GM19324 (cell line): ENCODE measurements at regions not wholly inside any gene's neighbourhood (a gene's known extent, or its start where the extent isn't known, plus 50 kb on each side); places are given as distances from the start of the nearest gene placed in this dataset.
"Not testable (repeated sequence)": the region's sequence is repeated elsewhere in the genome, so short reads cannot be mapped to it uniquely, and the experiment has no call there.

ENCODE experiments used
- ATAC-seq: cut with Tn5 transposase; IDR thresholded peaks from one replicate; pipeline ENCODE4 v1.9.1; 2021; ENCODE audit warnings: mild to moderate bottlenecking, moderate library complexity; ENCODE audit not compliant: unreplicated experiment, low FRiP score

DNA sequence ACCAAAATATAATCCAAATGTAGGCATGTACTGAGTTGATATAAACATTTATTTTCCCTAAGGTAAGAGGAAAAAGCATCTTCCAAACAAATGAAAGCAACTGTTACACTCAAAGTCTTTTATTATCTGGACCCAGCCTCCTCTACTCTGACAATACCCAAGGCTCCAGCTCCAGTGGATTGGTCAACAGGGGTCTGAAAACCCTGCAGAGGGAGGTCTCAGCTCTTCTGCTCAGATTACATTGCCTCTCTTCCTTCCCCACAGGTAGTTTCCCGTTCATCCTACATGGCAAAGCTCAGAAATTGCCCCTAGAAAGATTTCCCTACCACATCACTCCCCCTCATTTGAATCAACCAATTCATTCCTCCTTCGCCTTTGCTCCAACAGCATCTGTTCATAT, 457.0 kb downstream of the METTL4 start:
- no peak for ATAC-seq

DNA sequence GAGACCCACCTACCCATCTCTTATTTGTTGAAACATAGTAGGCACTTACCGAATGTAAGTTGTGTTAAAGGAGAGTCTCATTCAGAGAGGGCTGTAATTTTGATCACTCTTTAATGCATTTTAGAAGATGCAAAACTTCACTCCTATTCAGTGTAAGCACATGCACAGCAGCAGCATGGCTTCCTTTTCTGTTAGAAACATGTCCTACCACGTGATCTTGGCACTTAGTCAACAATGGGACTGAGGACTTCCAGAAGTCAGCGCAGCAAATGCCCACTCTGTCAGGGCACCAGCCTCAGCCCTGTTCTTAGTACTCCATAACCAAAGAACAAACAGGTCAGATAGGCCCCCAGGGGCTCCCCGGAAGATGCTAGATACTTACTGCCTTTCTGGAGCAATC, 456.5 kb downstream of the METTL4 start:
- ATAC-seq: no peak

DNA sequence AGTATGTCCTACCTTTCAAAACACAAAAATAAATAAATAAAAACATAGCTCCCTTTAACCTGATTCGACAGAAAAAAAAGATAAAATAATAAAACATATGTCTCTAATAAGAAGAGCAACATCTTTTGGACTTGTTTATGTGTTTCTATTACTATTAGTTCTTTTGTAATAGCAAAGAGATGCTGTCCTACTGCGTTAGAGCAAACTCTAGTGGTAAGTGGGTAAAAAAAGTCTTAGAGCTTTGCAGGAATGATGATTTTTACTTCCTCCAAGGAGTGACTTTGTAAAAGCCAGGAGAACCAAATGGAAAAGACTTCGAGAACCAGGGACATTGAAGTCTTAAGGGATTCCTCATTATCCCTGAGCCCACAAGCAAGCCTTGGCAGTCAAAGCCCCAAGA, 450.1 kb downstream of the METTL4 start:
- ATAC-seq: no peak

DNA sequence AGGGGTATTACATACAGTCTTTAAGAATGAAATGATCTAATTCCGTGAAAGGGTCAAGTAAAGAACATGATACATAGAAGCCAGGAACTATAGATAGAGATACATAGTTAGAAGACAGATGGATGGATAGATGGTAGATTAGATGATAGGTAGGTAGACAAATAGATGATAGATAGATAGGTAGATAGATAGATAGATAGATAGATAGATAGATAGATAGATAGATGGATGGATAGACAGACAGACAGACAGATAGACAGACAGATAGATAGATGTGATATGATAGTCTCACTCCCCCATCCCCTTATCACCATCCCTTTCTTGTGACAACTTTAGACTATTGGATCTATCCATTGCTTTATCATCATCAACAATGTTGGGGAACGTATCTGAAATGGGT, 448.2 kb downstream of the METTL4 start:
- no peak for ATAC-seq

DNA sequence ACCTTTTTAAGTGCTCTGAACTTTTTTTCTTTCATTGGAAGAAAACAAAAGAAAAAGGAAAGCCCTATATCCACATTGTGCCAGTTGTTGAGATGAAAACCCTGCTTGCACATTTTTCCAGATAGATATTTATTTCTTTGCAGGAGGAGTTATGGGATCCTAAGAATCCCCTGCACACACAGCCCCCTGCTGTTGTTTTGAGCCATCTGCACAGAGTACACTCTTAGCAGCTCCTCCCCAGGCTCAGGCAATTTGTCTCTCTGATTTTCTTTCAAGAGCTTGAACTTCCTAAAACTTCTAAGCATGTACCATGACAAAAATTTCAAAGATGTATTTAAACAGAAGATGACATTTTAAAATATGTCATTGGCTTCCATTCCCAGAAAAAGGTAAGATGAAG, 436.9 kb downstream of the METTL4 start:
- no peak for ATAC-seq

DNA sequence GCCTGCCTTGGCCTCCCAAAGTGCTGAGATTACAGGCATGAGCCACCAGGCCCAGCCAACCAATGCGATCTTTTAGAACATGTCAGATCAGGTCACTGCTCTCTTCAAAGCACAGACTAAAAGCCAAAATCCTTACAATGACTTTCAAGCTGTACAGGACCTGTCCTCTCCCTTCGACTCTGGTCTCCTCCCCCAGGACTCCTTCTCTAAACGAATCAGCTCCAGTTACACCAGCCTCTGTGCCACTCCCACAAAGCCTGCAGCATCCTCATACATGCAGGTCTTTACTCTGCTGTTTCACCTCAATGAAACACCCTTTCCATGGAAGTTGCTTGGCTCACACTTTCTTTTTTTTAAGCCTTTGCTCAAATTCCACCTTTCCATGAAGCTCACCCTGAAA, 436.0 kb downstream of the METTL4 start:
- no peak for ATAC-seq

DNA sequence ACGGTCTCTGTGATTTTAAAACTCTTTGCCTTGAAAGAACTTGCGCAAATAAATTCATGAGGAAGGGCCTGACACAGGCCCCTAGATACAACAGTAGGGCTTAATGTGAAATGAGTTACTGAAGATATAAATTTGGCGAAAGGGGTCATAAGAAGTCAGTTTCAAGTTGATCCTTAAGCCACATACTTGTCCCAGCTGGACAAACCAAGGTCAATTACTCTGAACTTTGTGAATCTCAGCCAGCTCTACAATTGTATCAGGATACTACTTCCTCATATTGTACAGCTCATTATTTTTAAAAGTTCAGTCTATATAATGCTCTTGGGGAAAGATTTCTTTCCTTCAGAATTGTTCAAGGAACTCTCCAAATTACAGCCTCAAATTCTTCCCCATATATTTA, 432.8 kb downstream of the METTL4 start:
- ATAC-seq: no peak

DNA sequence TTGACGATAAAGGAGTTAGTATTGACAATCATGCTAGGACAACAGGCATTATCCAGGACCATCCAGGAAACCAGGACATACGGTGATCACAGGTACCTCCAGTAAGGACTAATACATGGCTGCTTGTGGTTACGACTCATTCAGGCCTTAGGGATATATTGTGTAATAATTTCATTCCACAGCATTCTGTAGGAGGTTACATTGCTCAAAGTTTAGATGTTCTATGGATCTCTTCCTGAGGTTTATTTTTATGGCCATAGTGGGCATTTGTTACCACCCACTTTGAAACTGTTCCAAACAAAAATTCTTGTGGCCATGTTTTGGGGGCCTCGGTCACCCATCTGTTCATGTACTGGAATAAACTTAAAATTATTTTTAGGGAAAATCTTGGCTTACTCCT, 431.6 kb downstream of the METTL4 start:
- ATAC-seq: no peak

DNA sequence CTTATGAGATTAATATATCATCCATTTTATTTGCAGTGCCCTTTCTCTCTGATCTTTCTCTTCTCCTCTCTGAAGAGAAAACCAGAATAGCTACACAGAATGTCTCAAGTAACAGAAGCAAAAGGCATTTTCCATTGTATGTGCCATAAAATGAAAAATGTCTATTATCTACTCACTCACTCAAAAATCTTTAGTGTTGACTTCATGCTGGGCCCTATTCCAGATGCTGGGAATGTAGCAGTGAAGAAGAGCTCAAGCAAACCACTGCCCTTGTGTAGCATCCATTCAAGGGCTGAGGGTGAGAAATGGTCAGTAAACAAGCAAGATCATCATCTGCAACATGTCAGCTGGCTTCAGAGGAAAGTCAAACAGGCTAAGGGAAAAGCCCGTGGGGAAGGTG, 427.7 kb downstream of the METTL4 start:
- ATAC-seq: no peak

DNA sequence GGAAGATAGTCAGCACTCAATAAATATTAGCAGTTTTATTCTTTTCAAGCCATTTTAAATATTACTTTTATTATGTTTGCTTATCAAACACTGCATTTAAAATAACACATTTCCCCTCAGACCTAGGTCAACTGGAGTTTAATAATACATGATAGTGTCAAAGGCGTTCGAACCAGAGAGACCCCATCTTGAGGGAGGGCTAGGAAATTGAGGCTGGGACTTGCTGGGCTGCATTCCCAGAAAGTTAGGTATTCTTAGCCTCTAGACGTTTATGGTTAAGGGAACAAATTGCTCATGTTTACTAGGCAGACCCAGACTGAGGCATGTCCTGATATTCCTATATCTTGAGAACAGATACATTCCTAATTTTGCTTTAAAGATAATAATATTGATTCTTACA, 426.5 kb downstream of the METTL4 start:
- ATAC-seq: no peak

DNA sequence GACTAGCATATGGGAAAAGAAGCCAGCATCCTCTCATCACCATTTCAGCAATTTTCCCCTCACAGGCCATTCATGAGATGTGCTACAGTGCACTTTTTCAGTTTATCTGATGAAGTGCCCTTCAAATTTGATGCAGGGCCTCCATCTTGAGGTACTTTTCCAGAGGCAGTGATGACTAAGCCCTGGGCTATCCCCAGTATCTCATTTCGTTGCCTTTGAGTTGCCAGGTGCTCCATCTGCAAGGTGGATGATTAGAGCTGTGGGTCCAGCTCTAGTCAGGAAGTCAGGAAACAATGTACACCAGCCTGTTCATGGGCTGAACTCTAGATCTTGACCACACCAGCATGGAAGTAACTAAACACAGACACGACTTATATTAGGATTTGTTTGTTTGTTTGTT, 425.2 kb downstream of the METTL4 start:
- ATAC-seq: no peak

DNA sequence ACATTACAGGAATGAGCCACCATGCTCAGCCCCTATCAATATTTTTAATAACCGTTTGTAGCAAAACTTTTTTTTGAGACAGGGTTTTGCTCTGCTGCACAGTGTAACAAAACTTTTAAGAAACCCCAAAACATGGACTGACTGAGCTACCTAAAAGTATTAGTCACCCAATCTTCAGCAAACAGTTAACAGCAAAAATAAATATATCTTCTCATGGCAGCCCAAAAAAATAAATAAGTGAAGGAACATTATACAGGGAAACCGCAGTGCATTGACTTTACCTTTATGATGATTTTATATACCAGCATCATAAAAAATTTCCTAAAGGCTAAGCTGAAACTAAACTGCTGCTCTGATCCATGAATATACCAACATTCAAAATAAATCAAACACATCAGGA, 424.6 kb downstream of the METTL4 start:
- ATAC-seq: no peak

DNA sequence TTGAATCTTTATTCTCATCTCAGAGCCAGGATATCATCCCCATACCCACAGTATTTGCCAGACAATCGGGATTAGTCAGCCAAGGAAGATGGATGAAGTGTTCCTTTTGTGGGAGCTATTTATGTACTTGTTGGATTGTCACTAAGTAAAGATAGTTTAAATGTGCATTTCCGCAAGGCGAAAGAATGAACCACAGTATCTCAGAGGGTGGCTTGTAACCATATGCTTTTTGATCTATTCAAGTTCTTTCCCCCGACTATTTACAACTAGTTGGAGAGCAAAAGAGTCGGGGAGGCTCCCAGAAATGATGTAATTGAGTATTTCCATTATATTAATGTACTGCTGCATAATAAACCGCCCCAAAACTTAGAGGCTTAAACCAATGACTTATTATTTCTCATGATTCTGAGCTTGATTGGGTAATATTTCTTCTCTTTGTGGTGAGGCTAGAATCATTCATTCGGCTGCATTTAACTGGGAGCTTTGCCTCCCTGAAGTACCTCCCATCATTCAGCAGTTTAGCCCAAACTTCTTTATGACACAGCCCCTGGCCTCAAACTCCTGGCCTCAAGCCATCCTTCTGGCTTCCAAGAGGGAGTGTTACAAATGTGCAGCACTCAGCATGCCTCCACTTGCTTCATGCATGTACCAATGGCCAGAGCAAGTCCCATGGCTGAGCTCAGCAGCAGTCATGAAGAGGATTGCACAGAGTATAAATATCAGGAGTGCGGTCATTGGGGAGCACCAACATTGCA, 423.7 kb downstream of the METTL4 start:
- no peak for ATAC-seq

DNA sequence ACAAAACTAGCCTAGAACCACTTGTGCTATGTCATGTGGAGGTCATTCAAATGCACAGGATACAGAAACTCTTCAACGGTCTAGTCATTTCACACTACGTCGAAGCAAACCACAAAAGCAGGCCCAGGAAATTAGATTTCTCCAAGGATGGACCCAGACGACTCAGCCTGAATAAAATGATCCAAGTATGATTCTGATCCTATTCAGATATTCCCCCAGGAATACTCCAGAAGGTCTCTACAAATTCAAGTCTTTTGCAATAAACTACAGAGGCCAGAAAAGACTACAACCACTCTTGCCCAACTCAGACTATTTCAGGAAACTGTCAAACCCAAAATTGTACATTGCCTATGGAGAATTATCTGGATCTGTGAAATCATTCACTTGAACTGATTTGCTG, 422.5 kb downstream of the METTL4 start:
- ATAC-seq: no peak

DNA sequence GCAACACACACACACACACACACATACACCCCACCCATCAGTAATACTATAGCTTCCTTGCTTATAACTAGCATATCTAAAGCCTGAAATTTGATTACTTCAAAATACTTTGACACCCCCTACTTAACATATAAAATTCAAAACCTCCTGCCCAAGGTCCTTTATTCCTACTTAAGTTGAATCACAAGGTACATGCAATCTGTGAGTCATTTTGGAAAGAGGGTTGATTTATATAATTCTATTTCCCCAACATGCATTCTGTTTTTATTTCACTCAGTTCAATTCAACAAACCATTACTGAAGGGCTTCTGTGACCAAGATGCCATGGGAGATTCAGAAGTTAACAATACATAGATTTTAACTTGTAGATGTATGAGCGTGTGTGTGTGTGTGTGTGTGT, 420.7 kb downstream of the METTL4 start:
- ATAC-seq: no peak

DNA sequence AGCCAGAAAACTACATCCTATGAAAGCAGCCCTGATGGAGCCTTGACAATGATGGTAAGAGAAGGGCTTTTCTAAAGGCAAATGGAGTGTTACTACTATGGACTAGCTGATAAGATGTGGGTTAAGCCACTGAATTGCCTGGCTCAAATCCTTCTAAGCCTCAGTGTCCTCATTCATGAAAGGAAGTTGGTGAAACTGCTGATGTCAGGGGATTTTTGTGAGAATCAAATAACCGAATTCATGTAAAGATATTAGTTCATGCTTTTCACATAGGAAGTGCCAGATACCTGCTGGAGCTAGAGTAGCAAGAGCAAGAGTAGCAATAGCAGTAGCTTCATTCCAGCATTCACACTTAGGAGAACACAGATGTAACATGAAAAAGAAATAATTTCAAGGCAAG, 417.0 kb downstream of the METTL4 start:
- ATAC-seq: no peak

DNA sequence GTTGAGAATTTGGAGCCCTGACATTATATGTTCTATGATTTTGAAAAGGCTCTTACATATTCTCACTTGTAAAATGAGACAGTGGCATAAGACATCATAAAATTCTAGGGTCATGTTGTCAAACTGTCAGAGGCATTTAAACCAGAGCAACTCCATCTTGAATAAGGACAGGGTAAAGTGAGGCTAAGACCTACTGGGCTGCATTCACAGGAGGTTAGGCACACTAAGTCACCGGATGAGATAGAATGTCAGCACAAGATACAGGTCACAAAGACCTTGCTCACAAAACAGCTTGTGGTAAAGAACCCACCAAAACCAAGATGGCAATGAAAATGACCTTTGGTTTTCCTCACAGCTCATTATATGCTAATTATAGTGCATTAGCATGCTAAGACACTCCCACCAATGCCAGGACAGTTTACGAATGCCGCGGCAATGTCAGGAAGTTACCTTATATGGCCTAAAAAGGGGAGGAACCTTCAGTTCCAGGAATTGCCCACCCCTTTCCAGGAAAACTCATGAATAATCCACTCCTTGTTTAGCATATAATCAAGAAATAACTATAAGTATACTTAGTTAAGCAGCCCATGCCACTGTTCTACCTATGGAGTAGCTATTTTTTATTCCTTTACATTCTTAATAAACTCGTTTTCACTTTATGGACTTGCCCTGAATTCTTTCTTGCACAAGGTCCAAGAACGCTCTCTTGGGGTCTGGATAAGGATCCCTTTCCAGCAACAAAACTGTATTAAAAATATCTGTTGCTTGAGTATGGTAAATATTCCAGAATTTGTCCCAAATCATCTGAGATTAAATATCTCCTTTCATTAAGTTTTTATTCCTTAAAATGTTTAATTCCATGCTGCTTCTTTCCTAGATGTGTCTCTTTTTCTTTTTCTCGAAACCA, 406.4 kb downstream of the METTL4 start:
- no peak for ATAC-seq

DNA sequence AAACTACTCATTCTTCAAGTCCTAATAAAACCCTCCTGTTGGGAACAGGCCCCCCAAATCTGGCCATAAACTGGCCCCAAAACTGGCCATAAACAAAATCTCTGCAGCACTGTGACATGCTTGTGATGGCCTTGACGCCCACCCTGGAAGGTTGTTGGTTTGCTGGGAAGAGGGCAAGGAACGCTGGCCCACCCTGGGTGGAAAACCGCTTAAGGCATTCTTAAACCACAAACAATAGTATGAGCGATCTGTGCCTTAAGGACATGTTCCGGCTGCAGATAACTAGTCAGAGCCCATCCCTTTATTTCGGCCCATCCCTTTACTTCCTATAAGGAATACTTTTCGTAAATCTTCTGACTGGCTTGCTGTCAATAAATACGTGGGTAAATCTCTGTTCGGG, 404.4 kb downstream of the METTL4 start:
- ATAC-seq: not testable (repeated sequence)

DNA sequence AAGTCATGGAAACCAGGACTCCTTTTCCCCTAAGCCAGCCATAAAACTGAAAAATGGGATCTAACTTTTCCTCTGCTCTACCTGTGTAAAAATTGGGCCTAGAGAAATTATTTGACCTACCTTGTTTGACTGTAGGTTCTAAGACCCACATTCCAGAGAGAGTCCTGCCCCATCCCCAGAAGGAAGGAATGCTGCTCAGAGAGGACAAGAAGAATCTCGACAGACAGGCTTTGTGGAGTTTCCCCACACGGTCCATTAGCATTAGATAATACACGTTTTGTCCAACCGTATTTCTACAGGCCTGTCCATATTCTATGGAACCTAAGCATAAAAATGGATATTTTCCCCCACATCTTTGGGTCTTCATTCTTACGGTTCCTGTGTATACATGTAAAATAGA, 403.3 kb downstream of the METTL4 start:
- no peak for ATAC-seq

DNA sequence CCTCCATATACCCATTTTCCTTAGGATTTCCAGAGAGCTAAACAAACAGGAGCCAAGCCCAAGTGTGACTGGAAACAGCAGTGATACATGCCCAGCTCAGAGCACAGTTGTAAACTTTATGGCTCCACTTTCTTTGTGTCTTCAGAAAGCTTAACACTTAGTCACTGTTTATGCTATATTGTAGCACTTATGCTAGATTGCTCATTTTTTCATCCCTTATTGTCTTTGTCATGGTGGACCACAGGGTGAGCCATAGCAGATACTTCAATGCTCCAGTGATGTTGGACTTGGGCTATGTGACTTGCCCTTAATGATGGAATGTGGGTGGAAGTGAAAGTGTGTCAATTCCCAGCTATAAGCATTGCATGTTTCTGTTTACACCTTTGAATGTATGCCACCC, 401.6 kb downstream of the METTL4 start:
- ATAC-seq: no peak

DNA sequence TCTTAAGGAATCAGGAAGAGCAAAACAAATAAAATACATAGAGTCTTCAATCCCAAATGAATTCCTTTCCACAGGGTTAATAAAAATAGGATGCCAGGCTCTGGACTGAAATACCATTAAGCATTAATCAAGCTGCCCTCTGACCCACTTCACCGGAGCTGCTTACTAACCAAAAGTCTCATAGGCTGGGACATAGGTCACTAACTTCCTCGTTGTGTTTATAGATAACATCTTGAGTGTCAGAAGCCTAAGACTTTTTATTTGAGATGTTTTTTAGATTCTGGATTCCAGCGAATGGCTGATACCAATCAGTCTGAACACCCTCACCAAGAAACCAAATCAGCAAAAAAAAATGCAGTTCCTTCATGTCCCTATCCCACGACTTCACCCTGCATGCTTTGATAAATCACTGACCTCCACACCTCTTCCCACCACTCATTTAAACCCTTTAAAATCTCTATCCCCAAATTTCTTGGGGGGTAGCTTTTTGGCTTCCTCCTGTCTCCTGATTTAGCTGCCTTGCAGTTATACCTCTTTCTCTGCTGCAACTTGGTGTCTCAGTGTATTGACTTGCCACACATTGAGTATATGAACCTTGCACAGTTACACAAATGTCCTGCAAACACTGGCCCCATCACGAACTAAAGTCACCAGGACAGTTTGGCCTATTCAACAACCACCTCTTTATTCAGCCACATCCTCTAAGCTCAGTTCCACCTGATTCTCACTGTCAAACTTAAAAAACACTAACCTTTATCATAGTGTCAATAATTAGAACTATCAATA, 399.3 kb downstream of the METTL4 start:
- no peak for ATAC-seq
